Ascending aorta (tissue), 2 donors: ENCODE measurements at regions not wholly inside any gene's neighbourhood (a gene's known extent, or its start where the extent isn't known, plus 50 kb on each side); places are given as distances from the start of the nearest gene placed in this dataset.

Experiments used
- DNase-seq, 2 donors: peaks; one replicate each; pipeline ENCODE4 v3.0.0-alpha.2; 2019; ENCODE audit warnings: low spot score in 2 of 2
- H3K27ac ChIP-seq, 2 donors: fragments of 200-600 bp; sonication (generic); one replicate each; pipeline ENCODE4 v1.5.1; 2016 to 2017; ENCODE audit warnings: mild to moderate bottlenecking in 1 of 2
- H3K27me3 ChIP-seq: fragments of 200-600 bp; sonication (generic); one replicate; pipeline ENCODE4 v1.5.1; 2017
- H3K36me3 ChIP-seq, 2 donors: fragments of 200-600 bp; sonication (generic); one replicate each; pipeline ENCODE4 v1.5.1; 2016
- H3K4me1 ChIP-seq, 2 donors: fragments of 200-600 bp; sonication (generic); one replicate each; pipeline ENCODE4 v1.5.1; 2016 to 2017; ENCODE audit warnings: mild to moderate bottlenecking in 1 of 2
- H3K4me3 ChIP-seq, 2 donors: fragments of 200-600 bp; sonication (generic); one replicate each; pipeline ENCODE4 v1.5.1; 2016 to 2017; ENCODE audit warnings: mild to moderate bottlenecking in 1 of 2
- H3K9me3 ChIP-seq, 2 donors: fragments of 200-600 bp; sonication (generic); one replicate each; pipeline ENCODE4 v1.5.1; 2016
- intact Hi-C: fragments of 100-400 bp; cut with DNase I; formaldehyde crosslinking; loops from one replicate; pipeline ENCODE4 v1.15.1; 2023
- TF ChIP-seq, protein P1 (sequence below), 3 experiments: fragments of 200-600 bp in 2 of 3; fragments of 450-650 bp in 1 of 3; sonication (generic) in 2 of 3; IDR thresholded peaks; one replicate each; pipeline ENCODE4 v1.5.1; 2016 to 2019; ENCODE audit warnings: antibody characterized with exemption in 3 of 3, mild to moderate bottlenecking in 1 of 3, moderate library complexity in 1 of 3

GRCh38 chr20:41910558-41910957, 292.4 kb upstream of the CHD6 start:
- intact Hi-C loops, result no loop called here
- no peak overlapping the region for H3K4me3 ChIP-seq
- TF ChIP-seq, protein P1, sequence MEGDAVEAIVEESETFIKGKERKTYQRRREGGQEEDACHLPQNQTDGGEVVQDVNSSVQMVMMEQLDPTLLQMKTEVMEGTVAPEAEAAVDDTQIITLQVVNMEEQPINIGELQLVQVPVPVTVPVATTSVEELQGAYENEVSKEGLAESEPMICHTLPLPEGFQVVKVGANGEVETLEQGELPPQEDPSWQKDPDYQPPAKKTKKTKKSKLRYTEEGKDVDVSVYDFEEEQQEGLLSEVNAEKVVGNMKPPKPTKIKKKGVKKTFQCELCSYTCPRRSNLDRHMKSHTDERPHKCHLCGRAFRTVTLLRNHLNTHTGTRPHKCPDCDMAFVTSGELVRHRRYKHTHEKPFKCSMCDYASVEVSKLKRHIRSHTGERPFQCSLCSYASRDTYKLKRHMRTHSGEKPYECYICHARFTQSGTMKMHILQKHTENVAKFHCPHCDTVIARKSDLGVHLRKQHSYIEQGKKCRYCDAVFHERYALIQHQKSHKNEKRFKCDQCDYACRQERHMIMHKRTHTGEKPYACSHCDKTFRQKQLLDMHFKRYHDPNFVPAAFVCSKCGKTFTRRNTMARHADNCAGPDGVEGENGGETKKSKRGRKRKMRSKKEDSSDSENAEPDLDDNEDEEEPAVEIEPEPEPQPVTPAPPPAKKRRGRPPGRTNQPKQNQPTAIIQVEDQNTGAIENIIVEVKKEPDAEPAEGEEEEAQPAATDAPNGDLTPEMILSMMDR (IDR thresholded peaks at IDR 0.05), result no peak
- H3K36me3 ChIP-seq, result no peaks in the 10 kb centered on the region
- no peaks in the 10 kb centered on the region for H3K27me3 ChIP-seq
- DNase-seq, result no peak
- no peak overlapping the region for H3K27ac ChIP-seq
- H3K9me3 ChIP-seq, result no peaks in the 10 kb centered on the region
- no peaks in the 10 kb centered on the region for H3K4me1 ChIP-seq

DNA sequence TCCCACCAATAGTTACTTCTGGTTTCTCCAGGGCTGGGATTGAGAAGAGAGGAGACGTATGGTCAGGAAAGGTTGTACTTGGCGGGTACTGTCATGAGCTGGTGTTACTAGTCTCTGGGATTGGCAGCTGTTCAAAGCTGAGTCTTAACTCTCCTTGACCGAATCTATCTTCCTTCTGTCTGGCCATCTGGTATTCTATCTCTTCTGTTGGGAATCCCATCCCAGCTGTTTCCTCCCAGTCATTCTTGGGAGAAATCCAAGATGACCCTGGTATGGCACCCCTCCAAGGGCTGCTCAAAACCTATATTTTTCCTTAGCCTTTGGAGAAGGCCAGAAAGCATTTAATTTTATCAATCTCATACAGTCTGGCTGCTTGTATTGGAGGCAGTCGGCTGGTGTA, 287.0 kb upstream of the CHD6 start:
- Histone ChIP-seq H3K27ac (no peak overlapping the region), H3K9me3 (no peaks in the 10 kb centered on the region), H3K27me3 (no peaks in the 10 kb centered on the region), H3K36me3 (no peaks in the 10 kb centered on the region), H3K4me3 (no peak overlapping the region), H3K4me1 (no peaks in the 10 kb centered on the region)
- intact Hi-C loops, result no loop called here
- no peak for DNase-seq
- TF ChIP-seq, protein P1 (IDR thresholded peaks at IDR 0.05), result no peak

GRCh38 chr20:41903586-41903985, 285.4 kb upstream of the CHD6 start:
- DNase-seq, result no peak
- H3K27me3 ChIP-seq, result no peaks in the 10 kb centered on the region
- no peaks in the 10 kb centered on the region for H3K4me1 ChIP-seq
- no peaks in the 10 kb centered on the region for H3K36me3 ChIP-seq
- TF ChIP-seq, protein P1 (IDR thresholded peaks at IDR 0.05), result no peak
- H3K9me3 ChIP-seq, result no peaks in the 10 kb centered on the region
- intact Hi-C loops, result no loop called here
- no peak overlapping the region for H3K4me3 ChIP-seq
- no peak overlapping the region for H3K27ac ChIP-seq

GRCh38 chr20:41902346-41902745, 284.2 kb upstream of the CHD6 start:
- no peak for DNase-seq
- Histone ChIP-seq H3K9me3 (no peaks in the 10 kb centered on the region), H3K36me3 (no peaks in the 10 kb centered on the region), H3K4me1 (no peaks in the 10 kb centered on the region), H3K27ac (no peak overlapping the region), H3K4me3 (no peak overlapping the region), H3K27me3 (no peaks in the 10 kb centered on the region)
- intact Hi-C loops, result no loop called here
- TF ChIP-seq, protein P1 (IDR thresholded peaks at IDR 0.05), result no peak

DNA sequence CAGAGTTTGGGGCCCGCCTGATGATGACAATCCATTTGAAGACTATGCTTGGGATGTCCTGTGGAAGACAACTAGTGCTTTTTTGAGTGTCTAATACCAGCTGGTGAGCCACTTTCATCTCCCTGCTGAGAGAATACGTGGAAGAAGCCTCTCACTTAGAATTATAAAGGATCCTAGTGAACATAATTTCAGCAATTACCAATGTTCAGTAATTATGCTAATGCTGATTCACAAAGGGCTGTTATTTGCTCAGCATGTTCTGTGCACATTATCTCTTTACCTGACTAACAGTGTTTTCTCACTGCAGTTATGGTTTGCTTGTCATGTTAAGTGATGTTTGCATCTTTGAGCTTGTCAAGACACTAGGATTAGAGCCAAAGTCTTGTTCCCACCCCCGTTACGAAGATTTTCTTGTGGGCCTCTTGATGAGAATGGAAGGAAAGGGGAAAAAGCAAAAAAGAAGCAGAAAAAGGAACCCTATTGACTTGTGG, 282.1 kb upstream of the CHD6 start:
- intact Hi-C loops, result no loop called here
- TF ChIP-seq, protein P1 (IDR thresholded peaks at IDR 0.05), result no peak
- H3K27ac ChIP-seq, result no peak overlapping the region
- H3K9me3 ChIP-seq, result no peaks in the 10 kb centered on the region
- no peaks in the 10 kb centered on the region for H3K27me3 ChIP-seq
- no peaks in the 10 kb centered on the region for H3K36me3 ChIP-seq
- H3K4me3 ChIP-seq, result no peak overlapping the region
- no peaks in the 10 kb centered on the region for H3K4me1 ChIP-seq
- DNase-seq, result no peak

DNA sequence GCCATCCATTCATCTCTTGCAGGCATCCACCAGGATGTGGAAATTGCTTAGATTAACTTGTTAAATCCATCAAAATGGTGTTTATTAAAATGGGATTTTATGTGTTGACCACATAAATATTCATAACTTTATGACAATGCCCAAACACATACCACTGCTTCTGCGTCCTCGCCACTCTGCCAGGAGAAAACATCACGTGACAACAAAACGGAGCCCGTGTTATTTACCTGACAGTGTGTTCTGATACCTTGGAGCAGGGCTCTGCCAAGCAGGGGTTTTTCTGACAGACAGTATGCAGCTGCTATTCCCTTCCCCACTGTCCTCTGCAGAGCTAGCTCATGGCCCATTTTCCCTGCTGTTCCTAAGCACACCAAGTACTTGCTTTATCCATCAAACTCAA, 279.5 kb upstream of the CHD6 start:
- Histone ChIP-seq H3K4me1 (no peaks in the 10 kb centered on the region), H3K27ac (no peak overlapping the region), H3K4me3 (no peak overlapping the region), H3K9me3 (no peaks in the 10 kb centered on the region), H3K36me3 (no peaks in the 10 kb centered on the region), H3K27me3 (no peaks in the 10 kb centered on the region)
- TF ChIP-seq, protein P1 (IDR thresholded peaks at IDR 0.05), result no peak
- intact Hi-C loops, result no loop called here
- DNase-seq, result no peak
